Testis (tissue), 2 donors: ENCODE measurements at regions not wholly inside any gene's neighbourhood (a gene's known extent, or its start where the extent isn't known, plus 50 kb on each side); places are given as distances from the start of the nearest gene placed in this dataset.

Experiments
- CTCF ChIP-seq, 3 experiments: fragments of 450-650 bp in 2 of 3; fragments of 200-600 bp in 1 of 3; sonication (generic) in 1 of 3; IDR thresholded peaks; one replicate each; pipeline ENCODE4 v1.5.1; 2016 to 2019; ENCODE audit warnings: antibody characterized with exemption in 3 of 3, mild to moderate bottlenecking in 2 of 3, moderate library complexity in 1 of 3
- POLR2A ChIP-seq: fragments of 450-650 bp; IDR thresholded peaks from one replicate; pipeline ENCODE4 v1.6.1; 2017; ENCODE audit warnings: antibody characterized with exemption, mild to moderate bottlenecking, moderate library complexity

- TF ChIP-seq CTCF (IDR thresholded peaks at IDR 0.05) (no peak), POLR2A (no peak)
Measured at GRCh38 chr13:97892717-97893116, 60.8 kb upstream of the IPO5 start.
